Prostate gland (tissue), 2 donors: ENCODE measurements at regions not wholly inside any gene's neighbourhood (a gene's known extent, or its start where the extent isn't known, plus 50 kb on each side); places are given as distances from the start of the nearest gene placed in this dataset.

Experiments
- POLR2A ChIP-seq: fragments of 450-650 bp; IDR thresholded peaks from one replicate; pipeline ENCODE4 v1.6.1; 2016; ENCODE audit warnings: antibody characterized with exemption, mild to moderate bottlenecking
- TF ChIP-seq, protein P1 (sequence below), 4 experiments: fragments of 200-600 bp in 2 of 4; fragments of 450-650 bp in 2 of 4; sonication (generic) in 2 of 4; IDR thresholded peaks; 1 replicate in 3 of 4; 2 replicates in 1 of 4; pipeline ENCODE4 v1.5.1; 2016 to 2019; ENCODE audit warnings: antibody characterized with exemption in 4 of 4, mild to moderate bottlenecking in 2 of 4, moderate library complexity in 2 of 4

DNA sequence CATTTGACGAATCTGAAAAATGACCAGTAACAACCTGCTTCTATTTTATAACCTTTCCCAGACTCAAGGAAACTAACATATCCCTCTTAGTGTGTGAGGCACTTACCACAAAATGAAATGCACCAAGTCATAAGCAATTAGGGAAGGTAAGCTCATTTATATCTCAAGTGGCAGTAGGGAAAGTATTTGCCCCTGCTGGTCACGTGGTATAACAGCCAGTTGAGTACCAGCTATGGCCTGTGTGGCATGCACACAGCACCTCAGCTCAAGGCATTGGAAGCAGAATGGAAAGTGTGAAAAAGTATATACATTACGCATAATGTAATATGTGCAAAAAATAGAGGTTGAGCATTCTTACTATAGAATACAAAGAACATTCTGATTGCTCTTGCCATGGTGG, 178.3 kb upstream of the GYPA start:
- TF ChIP-seq, protein P1, sequence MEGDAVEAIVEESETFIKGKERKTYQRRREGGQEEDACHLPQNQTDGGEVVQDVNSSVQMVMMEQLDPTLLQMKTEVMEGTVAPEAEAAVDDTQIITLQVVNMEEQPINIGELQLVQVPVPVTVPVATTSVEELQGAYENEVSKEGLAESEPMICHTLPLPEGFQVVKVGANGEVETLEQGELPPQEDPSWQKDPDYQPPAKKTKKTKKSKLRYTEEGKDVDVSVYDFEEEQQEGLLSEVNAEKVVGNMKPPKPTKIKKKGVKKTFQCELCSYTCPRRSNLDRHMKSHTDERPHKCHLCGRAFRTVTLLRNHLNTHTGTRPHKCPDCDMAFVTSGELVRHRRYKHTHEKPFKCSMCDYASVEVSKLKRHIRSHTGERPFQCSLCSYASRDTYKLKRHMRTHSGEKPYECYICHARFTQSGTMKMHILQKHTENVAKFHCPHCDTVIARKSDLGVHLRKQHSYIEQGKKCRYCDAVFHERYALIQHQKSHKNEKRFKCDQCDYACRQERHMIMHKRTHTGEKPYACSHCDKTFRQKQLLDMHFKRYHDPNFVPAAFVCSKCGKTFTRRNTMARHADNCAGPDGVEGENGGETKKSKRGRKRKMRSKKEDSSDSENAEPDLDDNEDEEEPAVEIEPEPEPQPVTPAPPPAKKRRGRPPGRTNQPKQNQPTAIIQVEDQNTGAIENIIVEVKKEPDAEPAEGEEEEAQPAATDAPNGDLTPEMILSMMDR (IDR thresholded peaks at IDR 0.05) = no peak
- TF ChIP-seq POLR2A = no peak
